Ishikawa (cell line): ENCODE measurements at regions not wholly inside any gene's neighbourhood (a gene's known extent, or its start where the extent isn't known, plus 50 kb on each side); places are given as distances from the start of the nearest gene placed in this dataset.

ENCODE experiments used
- CREB1 ChIP-seq: IDR thresholded peaks from 2 replicates; pipeline ENCODE4 v1.6.1; 2012; ENCODE audit warnings: low read depth
- YY1 ChIP-seq: IDR thresholded peaks from 2 replicates; pipeline ENCODE4 v1.6.1; 2012; ENCODE audit warnings: low read depth

- TF ChIP-seq YY1 = no peak
- no peak for TF ChIP-seq CREB1
These were observed 182.8 kb downstream of the MOSPD2 start for GRCh38 chrX:15056044-15056443.
